ENCODE measurements at regions not wholly inside any gene's neighbourhood (a gene's known extent, or its start where the extent isn't known, plus 50 kb on each side); places are given as distances from the start of the nearest gene placed in this dataset.

GRCh38 chr12:42853370-42854140, 264.0 kb upstream of the PRICKLE1 start:
- no peak for DNase-seq

GRCh38 chr12:42846782-42847181, 257.2 kb upstream of the PRICKLE1 start:
- DNase-seq = no peak

- DNase-seq = no peak
Measured at GRCh38 chr12:42834062-42834461, 244.5 kb upstream of the PRICKLE1 start.

- DNase-seq = no peak
Measured at GRCh38 chr12:42828836-42829235, 239.3 kb upstream of the PRICKLE1 start.

GRCh38 chr12:42824327-42824726, 234.8 kb upstream of the PRICKLE1 start:
- DNase-seq = no peak

- no peak for DNase-seq
Measured at GRCh38 chr12:42823679-42824078, 234.1 kb upstream of the PRICKLE1 start.

GRCh38 chr12:42819846-42820245, 230.3 kb upstream of the PRICKLE1 start:
- DNase-seq = no peak

- DNase-seq = no peak
Measured at GRCh38 chr12:42815068-42815467, 225.5 kb upstream of the PRICKLE1 start.

- no peak for DNase-seq
Measured at GRCh38 chr12:42812871-42813270, 223.3 kb upstream of the PRICKLE1 start.

GRCh38 chr12:42812086-42812485, 222.5 kb upstream of the PRICKLE1 start:
- no peak for DNase-seq

GRCh38 chr12:42810006-42810405, 220.5 kb upstream of the PRICKLE1 start:
- DNase-seq = no peak

- no peak for DNase-seq
Measured at GRCh38 chr12:42809226-42809625, 219.7 kb upstream of the PRICKLE1 start.

GRCh38 chr12:42807766-42808165, 218.2 kb upstream of the PRICKLE1 start:
- DNase-seq = no peak

GRCh38 chr12:42807251-42807650, 217.7 kb upstream of the PRICKLE1 start:
- no peak for DNase-seq

- no peak for DNase-seq
Measured at GRCh38 chr12:42804928-42805327, 215.4 kb upstream of the PRICKLE1 start.

- DNase-seq = no peak
Measured at GRCh38 chr12:42802785-42803189, 213.2 kb upstream of the PRICKLE1 start.

GRCh38 chr12:42801271-42801670, 211.7 kb upstream of the PRICKLE1 start:
- no peak for DNase-seq

GRCh38 chr12:42799966-42800365, 210.4 kb upstream of the PRICKLE1 start:
- no peak for DNase-seq

GRCh38 chr12:42798811-42799438, 209.4 kb upstream of the PRICKLE1 start:
- no peak for DNase-seq

GRCh38 chr12:42794806-42795205, 205.3 kb upstream of the PRICKLE1 start:
- no peak for DNase-seq

- DNase-seq = no peak
Measured at GRCh38 chr12:42793166-42793565, 203.6 kb upstream of the PRICKLE1 start.

- DNase-seq = no peak
Measured at GRCh38 chr12:42792265-42792664, 202.7 kb upstream of the PRICKLE1 start.

- no peak for DNase-seq
Measured at GRCh38 chr12:42791399-42791798, 201.9 kb upstream of the PRICKLE1 start.

GRCh38 chr12:42790761-42791151, 201.2 kb upstream of the PRICKLE1 start:
- DNase-seq = no peak
